DOHH2 (cell line): ENCODE measurements at regions not wholly inside any gene's neighbourhood (a gene's known extent, or its start where the extent isn't known, plus 50 kb on each side); places are given as distances from the start of the nearest gene placed in this dataset.

Source experiments
- CTCF ChIP-seq: fragments of 200-600 bp; sonication (generic); IDR thresholded peaks from one replicate; pipeline ENCODE4 v1.5.1; 2014; ENCODE audit warnings: antibody characterized with exemption, mild to moderate bottlenecking, low read depth, low read length; ENCODE audit not compliant: poor library complexity, severe bottlenecking
- EZH2phosphoT487 ChIP-seq: fragments of 200-600 bp; sonication (generic); IDR thresholded peaks from 2 replicates; pipeline ENCODE4 v1.6.1; 2017; ENCODE audit warnings: borderline replicate concordance, mild to moderate bottlenecking, antibody characterized with exemption, low read length, moderate library complexity, mixed read lengths

GRCh38 chr13:86870444-86870843, 800.7 kb upstream of the SLITRK5 start:
- TF ChIP-seq CTCF (peak; percentile 61), EZH2phosphoT487 (no peak)
